ENCODE measurements at regions not wholly inside any gene's neighbourhood (a gene's known extent, or its start where the extent isn't known, plus 50 kb on each side); places are given as distances from the start of the nearest gene placed in this dataset.

DNA sequence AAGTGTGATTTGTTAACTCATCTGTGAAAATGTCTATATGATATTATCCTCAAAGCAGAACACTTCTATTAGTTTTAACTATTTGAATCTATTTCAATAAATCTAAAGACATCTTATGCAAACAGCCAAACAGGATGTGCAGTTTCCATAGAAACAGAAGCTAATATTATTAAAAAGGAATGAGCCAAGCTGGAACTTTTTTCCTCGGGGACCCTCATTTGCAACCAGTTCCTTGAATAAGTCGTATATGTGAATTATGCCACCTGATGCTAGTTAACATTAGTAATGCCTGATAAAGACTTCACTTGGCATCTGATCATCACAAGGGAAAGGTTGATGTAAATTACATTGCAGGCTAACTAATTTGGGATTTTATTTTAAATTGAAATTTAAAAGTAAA, 216.9 kb upstream of the SMLR1 start:
- H3K9me3 ChIP-seq (replicated peaks; ENCODE audit: insufficient read depth, low read length), result no peaks in the 10 kb centered on the region
- no peaks in the 10 kb centered on the region for H3K36me3 ChIP-seq (replicated peaks; ENCODE audit: insufficient read depth, low read length)

DNA sequence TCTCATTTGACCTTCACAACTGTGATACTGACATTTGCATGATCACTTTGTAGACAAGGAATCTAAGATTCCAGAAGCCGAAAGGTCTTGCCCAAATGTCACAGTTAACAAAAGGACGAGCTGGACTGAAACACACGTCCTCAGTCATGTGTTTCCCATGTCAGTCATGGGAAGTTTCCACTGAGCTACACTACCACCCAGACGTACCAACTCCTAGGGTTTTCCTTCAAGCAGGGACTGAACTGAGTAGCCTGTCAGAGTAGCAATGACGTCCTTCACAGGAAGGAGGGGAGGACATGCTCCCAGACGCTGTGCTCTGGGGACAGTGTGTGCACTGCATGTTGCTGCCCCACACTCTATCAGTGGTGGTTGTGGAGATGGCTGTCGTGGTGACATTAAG, 215.8 kb upstream of the SMLR1 start:
- Histone ChIP-seq H3K4me1 (ENCODE audit: low read length) (no peaks in the 10 kb centered on the region), H3F3A (ENCODE audit: insufficient read depth, low read length) (no peaks in the 10 kb centered on the region), H3K9me2 (replicated peaks; ENCODE audit: insufficient read depth, low read length) (no peaks in the 10 kb centered on the region), H3K4me3 (ENCODE audit: low read length) (no peak overlapping the region), H3K4me2 (ENCODE audit: low read depth, low read length) (no peak overlapping the region), H3K9ac (ENCODE audit: low read length) (no peak overlapping the region), H2AFZ (ENCODE audit: low read length) (no peak overlapping the region), H3K36me3 (replicated peaks; ENCODE audit: insufficient read depth, low read length) (no peaks in the 10 kb centered on the region), H3K79me2 (ENCODE audit: low read length) (no peaks in the 10 kb centered on the region), H3K27me3 (replicated peaks; ENCODE audit: insufficient read depth, low read length) (no peaks in the 10 kb centered on the region), H4K20me1 (ENCODE audit: insufficient read depth, low read length) (no peaks in the 10 kb centered on the region), H3K9me3 (replicated peaks; ENCODE audit: insufficient read depth, low read length) (no peaks in the 10 kb centered on the region), H3K27ac (ENCODE audit: low read length) (no peak overlapping the region)
- TF ChIP-seq, protein P1, sequence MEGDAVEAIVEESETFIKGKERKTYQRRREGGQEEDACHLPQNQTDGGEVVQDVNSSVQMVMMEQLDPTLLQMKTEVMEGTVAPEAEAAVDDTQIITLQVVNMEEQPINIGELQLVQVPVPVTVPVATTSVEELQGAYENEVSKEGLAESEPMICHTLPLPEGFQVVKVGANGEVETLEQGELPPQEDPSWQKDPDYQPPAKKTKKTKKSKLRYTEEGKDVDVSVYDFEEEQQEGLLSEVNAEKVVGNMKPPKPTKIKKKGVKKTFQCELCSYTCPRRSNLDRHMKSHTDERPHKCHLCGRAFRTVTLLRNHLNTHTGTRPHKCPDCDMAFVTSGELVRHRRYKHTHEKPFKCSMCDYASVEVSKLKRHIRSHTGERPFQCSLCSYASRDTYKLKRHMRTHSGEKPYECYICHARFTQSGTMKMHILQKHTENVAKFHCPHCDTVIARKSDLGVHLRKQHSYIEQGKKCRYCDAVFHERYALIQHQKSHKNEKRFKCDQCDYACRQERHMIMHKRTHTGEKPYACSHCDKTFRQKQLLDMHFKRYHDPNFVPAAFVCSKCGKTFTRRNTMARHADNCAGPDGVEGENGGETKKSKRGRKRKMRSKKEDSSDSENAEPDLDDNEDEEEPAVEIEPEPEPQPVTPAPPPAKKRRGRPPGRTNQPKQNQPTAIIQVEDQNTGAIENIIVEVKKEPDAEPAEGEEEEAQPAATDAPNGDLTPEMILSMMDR (IDR thresholded peaks at IDR 0.05; ENCODE audit: low read length), result no peak
- TF ChIP-seq EZH2phosphoT487 (IDR thresholded peaks at IDR 0.05; ENCODE audit: low read length) (no peak), EZH2 (optimal IDR thresholded peaks at IDR 0.05; ENCODE audit: low read depth, low read length) (no peak)
- DNase-seq, result no peak

More for the DNA sequence above, 216.9 kb upstream of the SMLR1 start:
- Histone ChIP-seq H3K27me3 (replicated peaks; ENCODE audit: insufficient read depth, low read length) (no peaks in the 10 kb centered on the region), H3K4me1 (ENCODE audit: low read length) (no peaks in the 10 kb centered on the region), H3F3A (ENCODE audit: insufficient read depth, low read length) (no peaks in the 10 kb centered on the region), H3K4me3 (ENCODE audit: low read length) (no peak overlapping the region), H3K27ac (ENCODE audit: low read length) (no peak overlapping the region), H2AFZ (ENCODE audit: low read length) (no peak overlapping the region), H3K9ac (ENCODE audit: low read length) (no peak overlapping the region), H3K79me2 (ENCODE audit: low read length) (no peaks in the 10 kb centered on the region), H4K20me1 (ENCODE audit: insufficient read depth, low read length) (no peaks in the 10 kb centered on the region), H3K9me2 (replicated peaks; ENCODE audit: insufficient read depth, low read length) (no peaks in the 10 kb centered on the region), H3K4me2 (ENCODE audit: low read depth, low read length) (no peak overlapping the region)
- no peak for DNase-seq
- TF ChIP-seq EZH2 (optimal IDR thresholded peaks at IDR 0.05; ENCODE audit: low read depth, low read length) (no peak), EZH2phosphoT487 (IDR thresholded peaks at IDR 0.05; ENCODE audit: low read length) (no peak)
- TF ChIP-seq, protein P1 (IDR thresholded peaks at IDR 0.05; ENCODE audit: low read length), result no peak

DNA sequence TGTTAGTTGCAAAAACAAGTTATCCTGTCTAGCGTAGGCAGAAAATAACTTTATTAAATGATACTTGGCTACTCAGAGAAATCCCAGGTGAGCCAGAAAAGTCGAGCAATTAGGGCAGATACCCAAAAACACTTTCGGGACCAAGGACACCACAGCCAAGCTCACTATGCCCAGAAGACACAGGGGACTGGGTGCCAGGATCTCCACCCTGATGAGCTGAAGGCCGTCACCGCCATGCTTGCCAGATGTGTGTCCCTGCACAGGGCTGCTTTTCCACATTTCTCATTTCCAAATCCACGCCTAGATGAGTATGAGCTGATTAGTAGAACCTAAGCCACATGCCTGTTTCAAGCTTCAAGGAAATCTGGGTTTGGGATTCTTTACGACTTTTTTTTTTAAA, 214.0 kb upstream of the SMLR1 start:
- no peaks in the 10 kb centered on the region for H3K79me2 ChIP-seq (ENCODE audit: low read length)
- H3K27ac ChIP-seq (ENCODE audit: low read length), result no peak overlapping the region

More for the DNA sequence above, 214.0 kb upstream of the SMLR1 start:
- H3F3A ChIP-seq (ENCODE audit: insufficient read depth, low read length), result no peaks in the 10 kb centered on the region
- H3K4me2 ChIP-seq (ENCODE audit: low read depth, low read length), result no peak overlapping the region
- no peaks in the 10 kb centered on the region for H3K27me3 ChIP-seq (replicated peaks; ENCODE audit: insufficient read depth, low read length)
- no peak overlapping the region for H3K9ac ChIP-seq (ENCODE audit: low read length)
- no peak overlapping the region for H2AFZ ChIP-seq (ENCODE audit: low read length)
- no peaks in the 10 kb centered on the region for H3K9me3 ChIP-seq (replicated peaks; ENCODE audit: insufficient read depth, low read length)
- no peaks in the 10 kb centered on the region for H3K9me2 ChIP-seq (replicated peaks; ENCODE audit: insufficient read depth, low read length)
- no peak overlapping the region for H3K4me3 ChIP-seq (ENCODE audit: low read length)
- no peaks in the 10 kb centered on the region for H4K20me1 ChIP-seq (ENCODE audit: insufficient read depth, low read length)
- H3K36me3 ChIP-seq (replicated peaks; ENCODE audit: insufficient read depth, low read length), result no peaks in the 10 kb centered on the region
- DNase-seq, result no peak
- no peaks in the 10 kb centered on the region for H3K4me1 ChIP-seq (ENCODE audit: low read length)
- TF ChIP-seq EZH2phosphoT487 (IDR thresholded peaks at IDR 0.05; ENCODE audit: low read length) (no peak), EZH2 (optimal IDR thresholded peaks at IDR 0.05; ENCODE audit: low read depth, low read length) (no peak)
- TF ChIP-seq, protein P1 (IDR thresholded peaks at IDR 0.05; ENCODE audit: low read length), result no peak

All from MM.1S (cell line).